ENCODE measurements at regions not wholly inside any gene's neighbourhood (a gene's known extent, or its start where the extent isn't known, plus 50 kb on each side); places are given as distances from the start of the nearest gene placed in this dataset.

- Histone ChIP-seq H3K4me1 (no peaks in the 10 kb centered on the region), H3K27ac (no peak overlapping the region), H3K4me3 (no peak overlapping the region), H3K27me3 (ENCODE audit: insufficient read depth in 3 of 3, low read length in 2 of 3) (peaks cover 0 to 2% (median 0%) of the 10 kb centered on the region in 3 donors), H3K36me3 (ENCODE audit: insufficient read depth in 1 of 2, low read depth in 1 of 2) (no peaks in the 10 kb centered on the region), H3K9me3 (no peaks in the 10 kb centered on the region)
- WGBS, 3 donors = 77 to 84% (median 82%) methylated on average over 4 of the region's 4 CpGs
- no peak for DNase-seq
- no peak for TF ChIP-seq CTCF (IDR thresholded peaks at IDR 0.05)
- intact Hi-C loops (cut with DNase I) = loop anchor here in 1 of 2 donors (10.0 kb wide), 1 partner anchor 417 kb away; no protein-coding TSS in a partner anchor
- ATAC-seq = no peak
Measured at GRCh38 chr3:41002104-41002503, 197.2 kb upstream of the CTNNB1 start.

GRCh38 chr3:41007399-41007798, 191.9 kb upstream of the CTNNB1 start:
- Histone ChIP-seq H3K27ac (no peak overlapping the region), H3K9me3 (peaks cover 5% of the 10 kb centered on the region), H3K4me3 (no peak overlapping the region), H3K27me3 (ENCODE audit: insufficient read depth in 3 of 3, low read length in 2 of 3) (peaks cover 0 to 3% (median 0%) of the 10 kb centered on the region in 3 donors), H3K4me1 (no peaks in the 10 kb centered on the region), H3K36me3 (ENCODE audit: insufficient read depth in 1 of 2, low read depth in 1 of 2) (no peaks in the 10 kb centered on the region)
- ATAC-seq (no peak), DNase-seq (no peak)
- intact Hi-C loops (cut with DNase I) = loop anchor here in 1 of 2 donors (10.0 kb wide), 1 partner anchor 423 kb away; no protein-coding TSS in a partner anchor
- no peak for TF ChIP-seq CTCF (IDR thresholded peaks at IDR 0.05)

GRCh38 chr3:41011854-41012253, 187.5 kb upstream of the CTNNB1 start:
- intact Hi-C loops (cut with DNase I) = no loop called here
- no peak for ATAC-seq
- DNase-seq = no peak
- peaks cover 5% of the 10 kb centered on the region for H3K9me3 ChIP-seq
- no peaks in the 10 kb centered on the region for H3K4me1 ChIP-seq
- WGBS, 3 donors = 52 to 59% (median 52%) methylated on average over 2 of the region's 2 CpGs
- no peak overlapping the region for H3K4me3 ChIP-seq
- no peak for TF ChIP-seq CTCF (IDR thresholded peaks at IDR 0.05)
- H3K36me3 ChIP-seq (ENCODE audit: insufficient read depth in 1 of 2, low read depth in 1 of 2) = no peaks in the 10 kb centered on the region
- H3K27ac ChIP-seq = no peak overlapping the region
- peaks cover 0 to 3% (median 0%) of the 10 kb centered on the region in 3 donors for H3K27me3 ChIP-seq (ENCODE audit: insufficient read depth in 3 of 3, low read length in 2 of 3)

- ATAC-seq = no peak
- Histone ChIP-seq H3K27ac (no peak overlapping the region), H3K36me3 (ENCODE audit: insufficient read depth in 1 of 2, low read depth in 1 of 2) (no peaks in the 10 kb centered on the region), H3K27me3 (ENCODE audit: insufficient read depth in 3 of 3, low read length in 2 of 3) (no peaks in the 10 kb centered on the region), H3K4me3 (no peak overlapping the region), H3K9me3 (no peaks in the 10 kb centered on the region), H3K4me1 (no peaks in the 10 kb centered on the region)
- TF ChIP-seq CTCF (IDR thresholded peaks at IDR 0.05) = no peak
- intact Hi-C loops (cut with DNase I) = no loop called here
- no peak for DNase-seq
- WGBS, 3 donors = 87 to 91% (median 89%) methylated on average over 2 of the region's 2 CpGs
Measured at GRCh38 chr3:41018855-41019254, 180.4 kb upstream of the CTNNB1 start.
